DOHH2 (cell line): ENCODE measurements at regions not wholly inside any gene's neighbourhood (a gene's known extent, or its start where the extent isn't known, plus 50 kb on each side); places are given as distances from the start of the nearest gene placed in this dataset.
"Not testable (repeated sequence)": the region's sequence is repeated elsewhere in the genome, so short reads cannot be mapped to it uniquely, and the experiment has no call there.

Experiments
- H3F3A ChIP-seq: fragments of 200-600 bp; sonication (generic), shearing (Covaris generic); 2 replicates; pipeline ENCODE4 v1.6.0; 2016; ENCODE audit warnings: antibody characterized with exemption, mild to moderate bottlenecking; ENCODE audit not compliant: control insufficient read depth, insufficient read depth
- H3K27ac ChIP-seq: fragments of 200-600 bp; sonication (generic); 2 replicates; pipeline ENCODE4 v1.5.1; 2014; ENCODE audit warnings: low read depth, mild to moderate bottlenecking, low read length, moderate library complexity
- H3K27me3 ChIP-seq: fragments of 200-600 bp; sonication (generic); 2 replicates; pipeline ENCODE4 v1.6.1; 2014; ENCODE audit warnings: mild to moderate bottlenecking, low read length, mixed read lengths; ENCODE audit not compliant: control insufficient read depth
- H3K36me3 ChIP-seq: fragments of 200-600 bp; sonication (generic); 2 replicates; pipeline ENCODE4 v1.6.1; 2014; ENCODE audit warnings: mild to moderate bottlenecking, low read length, moderate library complexity, mixed read lengths; ENCODE audit not compliant: control insufficient read depth
- H3K4me1 ChIP-seq: fragments of 200-600 bp; sonication (generic); 2 replicates; pipeline ENCODE4 v1.6.1; 2014; ENCODE audit warnings: mild to moderate bottlenecking, low read length, mixed read lengths; ENCODE audit not compliant: control insufficient read depth
- H3K4me2 ChIP-seq: fragments of 200-600 bp; sonication (generic); 2 replicates; pipeline ENCODE4 v1.6.0; 2014; ENCODE audit warnings: mild to moderate bottlenecking, low read length, moderate library complexity
- H3K4me3 ChIP-seq: fragments of 200-600 bp; sonication (generic); 2 replicates; pipeline ENCODE4 v1.5.1; 2014; ENCODE audit warnings: mild to moderate bottlenecking, low read length, mixed read lengths
- H3K79me2 ChIP-seq: fragments of 200-600 bp; sonication (generic); 2 replicates; pipeline ENCODE4 v1.6.1; 2014; ENCODE audit warnings: mild to moderate bottlenecking, low read length, mixed read lengths; ENCODE audit not compliant: control insufficient read depth
- H3K9me2 ChIP-seq: fragments of 200-600 bp; sonication (generic); replicated peaks from 2 replicates; pipeline ENCODE4 v1.6.1; 2014; ENCODE audit warnings: mild to moderate bottlenecking, low read length, mixed read lengths; ENCODE audit not compliant: control insufficient read depth
- H3K9me3 ChIP-seq: fragments of 200-600 bp; sonication (generic); 2 replicates; pipeline ENCODE4 v1.6.1; 2014; ENCODE audit warnings: antibody characterized with exemption, low read length, mixed read lengths; ENCODE audit not compliant: control insufficient read depth, insufficient read depth
- H4K20me1 ChIP-seq: fragments of 200-600 bp; sonication (generic); 2 replicates; pipeline ENCODE4 v1.6.0; 2014; ENCODE audit warnings: low read depth, mild to moderate bottlenecking, antibody characterized with exemption, low read length, moderate library complexity; ENCODE audit not compliant: control insufficient read depth, insufficient read depth

- H3K36me3 ChIP-seq, H3K9me3 ChIP-seq, H3F3A ChIP-seq, H3K27me3 ChIP-seq, H3K4me2 ChIP-seq, H3K4me1 ChIP-seq, H3K4me3 ChIP-seq, H4K20me1 ChIP-seq, H3K79me2 ChIP-seq, H3K9me2 ChIP-seq, H3K27ac ChIP-seq: not testable (repeated sequence)
These were observed 152.6 kb downstream of the LAT start for GRCh38 chr16:29137461-29137860.

GRCh38 chr16:29136916-29137315, 152.1 kb downstream of the LAT start:
- H3K4me1 ChIP-seq, H3K4me3 ChIP-seq, H3K9me3 ChIP-seq, H3K9me2 ChIP-seq, H4K20me1 ChIP-seq, H3K4me2 ChIP-seq, H3F3A ChIP-seq, H3K36me3 ChIP-seq, H3K27me3 ChIP-seq, H3K27ac ChIP-seq, H3K79me2 ChIP-seq: not testable (repeated sequence)

DNA sequence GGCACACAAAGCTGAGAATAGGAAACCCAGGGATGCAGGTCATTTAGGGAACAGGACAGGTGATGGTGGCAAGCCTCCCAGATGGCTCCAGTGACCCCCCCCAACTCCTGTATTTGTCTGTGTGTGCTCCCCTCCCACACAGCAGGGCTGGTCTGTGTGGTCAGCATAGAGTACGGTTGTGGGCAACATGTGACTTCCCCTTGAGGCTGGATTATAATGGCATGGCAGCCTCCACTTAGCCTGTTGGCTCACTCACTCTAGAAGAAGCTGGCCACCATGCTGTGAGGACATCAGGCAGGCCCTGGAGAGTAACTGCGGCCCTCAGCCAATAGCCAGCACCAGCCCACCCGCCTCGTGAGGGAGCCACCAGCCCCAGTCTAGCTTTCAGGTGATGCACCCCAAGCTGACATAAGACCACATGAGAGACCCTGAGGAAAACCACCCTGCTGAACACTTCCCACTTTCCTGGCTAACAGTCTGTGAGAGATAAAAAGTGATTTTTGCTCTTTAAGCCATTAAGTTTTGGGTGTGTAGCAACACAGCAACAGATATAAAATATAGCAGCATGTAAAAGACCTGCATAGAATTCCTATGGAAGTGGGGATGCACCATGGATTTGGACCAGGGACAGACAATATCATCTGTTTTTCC, 151.3 kb downstream of the LAT start:
- not testable (repeated sequence) for H3K4me2 ChIP-seq, H3K79me2 ChIP-seq

GRCh38 chr16:29135098-29135497, 150.2 kb downstream of the LAT start:
- not testable (repeated sequence) for H3K4me1 ChIP-seq, H3K4me2 ChIP-seq, H3K27ac ChIP-seq, H4K20me1 ChIP-seq, H3K79me2 ChIP-seq, H3K9me3 ChIP-seq, H3K27me3 ChIP-seq, H3F3A ChIP-seq, H3K9me2 ChIP-seq, H3K4me3 ChIP-seq, H3K36me3 ChIP-seq

More for the DNA sequence above, 151.3 kb downstream of the LAT start:
- H3K9me3 ChIP-seq, H3K4me3 ChIP-seq, H3K27ac ChIP-seq, H3K36me3 ChIP-seq, H4K20me1 ChIP-seq, H3K9me2 ChIP-seq, H3F3A ChIP-seq, H3K27me3 ChIP-seq, H3K4me1 ChIP-seq: not testable (repeated sequence)

DNA sequence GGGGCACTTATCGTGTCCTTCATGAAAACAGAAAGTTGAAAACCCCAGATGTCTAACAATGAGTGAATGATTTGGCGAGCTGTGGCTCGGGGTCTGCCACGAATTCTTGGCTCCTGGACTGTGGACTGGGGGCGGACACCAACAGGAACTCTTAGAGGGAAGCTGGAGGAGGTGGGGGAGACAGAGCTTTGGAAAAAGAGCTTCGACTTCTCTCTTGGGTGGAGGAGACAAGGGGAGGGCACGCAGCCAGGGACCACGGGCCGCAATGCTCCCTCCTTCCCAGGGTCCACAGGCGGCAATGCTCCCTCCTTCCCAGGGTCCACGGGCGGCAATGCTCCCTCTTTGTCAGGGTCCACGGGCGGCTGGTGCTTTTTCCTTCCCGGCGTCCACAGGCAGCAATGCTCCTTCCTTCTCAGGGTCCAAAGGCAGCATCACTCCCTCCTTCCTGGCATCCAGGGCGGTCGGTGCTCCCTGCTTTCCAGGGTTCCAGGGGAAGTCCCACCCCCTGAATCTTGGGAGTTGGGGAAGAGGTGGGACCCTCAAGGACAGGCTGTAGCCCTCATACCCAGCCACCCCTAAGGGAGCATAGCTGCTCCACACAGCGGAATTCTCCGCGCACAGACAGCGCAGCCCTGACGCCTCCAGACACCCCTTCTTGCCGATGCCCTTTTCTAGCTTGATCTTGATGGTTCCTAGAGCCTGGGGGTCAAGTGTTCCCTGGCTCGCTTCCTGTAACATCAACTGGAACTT, 149.0 kb downstream of the LAT start:
- H4K20me1 ChIP-seq, H3K36me3 ChIP-seq, H3K4me1 ChIP-seq, H3K27ac ChIP-seq, H3F3A ChIP-seq, H3K9me3 ChIP-seq, H3K79me2 ChIP-seq, H3K4me2 ChIP-seq, H3K9me2 ChIP-seq, H3K27me3 ChIP-seq, H3K4me3 ChIP-seq: not testable (repeated sequence)

DNA sequence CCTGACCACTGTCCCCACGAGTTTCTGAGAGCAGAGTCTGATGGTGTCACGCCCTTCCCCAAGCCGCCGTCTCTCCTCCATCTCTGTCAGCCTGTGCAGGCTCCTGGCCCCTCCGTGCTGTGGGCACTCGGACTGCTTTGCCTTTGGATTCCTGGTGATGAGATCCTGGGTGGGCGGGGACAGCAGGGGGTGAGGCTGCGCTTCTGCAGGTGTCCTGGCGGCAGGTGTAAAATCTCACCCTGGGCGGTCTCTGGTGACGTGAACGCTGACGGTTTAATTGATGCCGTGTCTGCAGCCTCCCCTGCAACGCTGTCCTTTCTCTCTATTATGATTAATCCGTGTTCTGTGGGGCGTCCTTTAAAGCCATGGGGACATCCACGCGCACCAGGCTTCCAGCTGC, 148.0 kb downstream of the LAT start:
- not testable (repeated sequence) for H3K4me2 ChIP-seq, H3K4me3 ChIP-seq, H3K79me2 ChIP-seq, H3K9me3 ChIP-seq, H4K20me1 ChIP-seq, H3K27me3 ChIP-seq, H3K36me3 ChIP-seq, H3K4me1 ChIP-seq, H3F3A ChIP-seq, H3K27ac ChIP-seq, H3K9me2 ChIP-seq

GRCh38 chr16:29132444-29132843, 147.6 kb downstream of the LAT start:
- not testable (repeated sequence) for H3K27me3 ChIP-seq, H3K9me2 ChIP-seq, H4K20me1 ChIP-seq

DNA sequence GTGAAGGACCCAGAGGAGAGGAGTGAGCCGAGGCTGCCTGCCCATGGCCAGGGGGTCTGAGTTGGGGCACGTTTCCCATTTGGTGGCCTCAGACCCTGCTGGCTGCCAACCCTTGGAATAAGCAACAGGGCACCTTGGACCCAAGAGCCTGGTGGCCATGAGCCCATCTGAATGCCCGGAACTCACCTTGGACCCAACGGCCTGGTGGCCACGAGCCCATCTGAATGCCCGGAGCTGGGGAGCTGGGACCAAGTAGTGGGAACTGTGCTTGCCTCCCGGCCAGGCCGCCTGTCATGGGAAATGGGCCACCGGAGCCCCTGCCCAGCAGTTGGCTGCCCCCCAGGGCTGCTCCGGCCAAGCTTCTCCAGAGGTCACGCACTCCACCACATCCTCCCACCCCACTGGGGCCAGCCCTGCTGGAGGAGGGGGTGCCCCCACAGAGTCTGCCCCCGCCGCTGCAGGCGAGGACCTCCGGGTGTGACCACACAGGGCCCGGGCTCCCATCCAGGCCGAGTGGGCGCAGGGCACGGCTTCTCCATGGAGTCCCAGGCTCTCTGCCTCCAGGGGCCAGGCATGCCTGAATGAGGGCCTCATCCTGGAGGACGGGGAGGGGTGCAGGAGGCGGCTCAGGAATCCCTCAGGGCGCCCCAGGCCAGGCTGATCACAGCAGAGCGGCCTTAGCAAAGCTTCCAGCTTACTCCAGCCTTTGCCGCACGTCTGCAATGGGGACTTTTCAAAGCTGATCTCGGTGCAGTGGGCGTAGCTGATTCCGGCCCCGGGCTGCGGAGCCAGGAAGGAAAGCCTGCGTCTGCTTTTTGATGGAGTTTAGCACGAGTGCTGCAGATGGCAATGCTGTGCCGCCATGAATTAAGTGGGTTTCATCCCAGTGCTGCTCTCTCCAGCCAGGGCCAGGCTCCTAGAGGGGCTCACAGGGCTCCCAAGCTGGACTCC, 146.3 kb downstream of the LAT start:
- H3F3A ChIP-seq, H3K4me2 ChIP-seq, H3K9me2 ChIP-seq, H3K79me2 ChIP-seq, H3K4me3 ChIP-seq, H4K20me1 ChIP-seq, H3K27me3 ChIP-seq, H3K27ac ChIP-seq, H3K36me3 ChIP-seq, H3K9me3 ChIP-seq, H3K4me1 ChIP-seq: not testable (repeated sequence)

More at GRCh38 chr16:29132444-29132843, 147.6 kb downstream of the LAT start:
- not testable (repeated sequence) for H3K9me3 ChIP-seq, H3K27ac ChIP-seq, H3K4me3 ChIP-seq, H3F3A ChIP-seq, H3K4me2 ChIP-seq, H3K36me3 ChIP-seq, H3K79me2 ChIP-seq, H3K4me1 ChIP-seq
